Uterus (tissue), 2 donors: ENCODE measurements at regions not wholly inside any gene's neighbourhood (a gene's known extent, or its start where the extent isn't known, plus 50 kb on each side); places are given as distances from the start of the nearest gene placed in this dataset.

Experiments
- CTCF ChIP-seq, 4 experiments: fragments of 200-600 bp in 2 of 4; fragments of 450-650 bp in 2 of 4; sonication (generic) in 2 of 4; IDR thresholded peaks; one replicate each; pipeline ENCODE4 v1.5.1; 2016 to 2019; ENCODE audit warnings: antibody characterized with exemption in 4 of 4, mild to moderate bottlenecking in 2 of 4, moderate library complexity in 1 of 4
- POLR2A ChIP-seq, 2 donors: fragments of 450-650 bp; IDR thresholded peaks; one replicate each; pipeline ENCODE4 v1.6.1; 2016; ENCODE audit warnings: antibody characterized with exemption in 2 of 2, mild to moderate bottlenecking in 1 of 2, moderate library complexity in 1 of 2

- TF ChIP-seq CTCF (IDR thresholded peaks at IDR 0.05) (no peak), POLR2A (IDR thresholded peaks at IDR 0.05) (no peak)
Measured at GRCh38 chr1:209316929-209317328, 266.6 kb upstream of the CAMK1G start.
